GM19351 (cell line): ENCODE measurements at regions not wholly inside any gene's neighbourhood (a gene's known extent, or its start where the extent isn't known, plus 50 kb on each side); places are given as distances from the start of the nearest gene placed in this dataset.

Experiments used
- ATAC-seq: cut with Tn5 transposase; IDR thresholded peaks from one replicate; pipeline ENCODE4 v1.9.1; 2021; ENCODE audit warnings: mild to moderate bottlenecking, moderate library complexity; ENCODE audit not compliant: unreplicated experiment

DNA sequence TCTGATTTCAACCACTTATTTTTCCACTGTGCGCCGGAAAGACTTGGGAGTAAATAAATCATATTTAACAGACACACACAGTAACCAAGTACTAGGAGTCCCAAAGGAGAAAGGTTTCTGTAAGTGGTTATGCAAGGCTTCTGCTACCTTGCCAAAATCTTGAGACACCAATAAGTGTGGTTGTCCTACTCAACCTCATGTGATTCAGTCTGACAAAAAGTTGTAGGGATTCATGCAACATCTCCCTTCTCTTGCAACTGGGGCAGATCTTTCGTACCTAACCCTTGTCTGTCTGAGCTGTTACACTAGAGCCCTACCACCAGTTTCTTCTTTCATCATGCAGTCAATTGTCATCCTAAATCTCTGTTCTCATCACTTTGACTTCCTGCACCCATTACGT is 69.9 kb upstream of the NUDT7 start:
- no peak for ATAC-seq

DNA sequence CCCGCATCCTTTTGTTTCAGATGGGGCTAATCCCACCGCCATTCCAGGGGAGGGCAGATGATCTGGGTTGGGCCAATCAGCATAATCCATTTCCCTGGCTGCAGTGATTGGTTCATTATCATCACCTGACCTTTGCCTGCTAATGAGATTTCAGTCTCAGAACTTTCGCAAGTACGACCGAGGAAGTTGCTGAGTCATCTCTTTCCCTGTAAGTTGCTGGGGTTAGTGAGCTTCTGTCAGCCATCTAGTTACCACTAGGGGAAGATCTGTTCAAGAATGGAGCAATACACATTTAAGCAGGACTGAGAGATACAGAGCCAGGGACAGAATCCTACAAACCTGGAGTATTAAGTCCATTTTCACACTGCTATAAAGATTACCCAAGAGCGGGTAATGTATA is 65.3 kb upstream of the NUDT7 start:
- no peak for ATAC-seq

DNA sequence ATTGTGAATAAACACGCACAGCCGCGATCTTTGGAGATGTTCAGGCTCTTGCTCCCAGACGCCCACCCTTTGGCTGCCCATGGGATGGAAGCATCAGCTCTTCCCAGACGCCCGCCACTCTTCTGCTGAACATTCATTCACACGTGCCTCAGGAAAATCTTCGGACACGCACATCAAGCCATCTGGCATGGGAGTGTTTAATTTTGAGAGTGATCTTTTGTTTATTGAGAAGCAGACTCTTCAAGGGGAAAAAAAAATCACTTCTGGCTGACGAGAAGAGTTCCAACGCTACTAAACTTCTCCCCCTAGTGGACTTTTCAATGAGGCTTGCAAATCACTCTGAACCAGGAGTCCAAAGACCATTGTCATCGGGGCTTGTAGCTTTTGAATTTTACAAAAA is 62.0 kb upstream of the NUDT7 start:
- no peak for ATAC-seq

DNA sequence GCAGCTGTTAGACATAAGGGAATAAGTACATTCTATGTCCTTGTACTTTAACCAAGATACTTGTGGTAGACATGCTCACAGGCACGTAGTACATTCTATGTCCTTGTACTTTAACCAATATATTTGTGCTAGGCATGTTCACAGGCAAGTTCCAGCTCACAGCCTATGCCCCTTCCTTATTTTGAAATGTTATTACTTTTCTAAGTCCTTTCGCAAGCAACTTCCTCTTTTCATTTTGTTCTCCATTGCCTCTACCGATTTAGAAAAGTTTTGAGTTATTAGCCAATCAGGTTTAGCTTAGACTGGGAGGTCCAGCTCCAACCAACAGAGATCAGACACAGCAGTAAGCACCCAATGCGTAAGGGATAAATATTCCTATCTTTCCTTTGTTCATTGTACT is 60.1 kb upstream of the NUDT7 start:
- no peak for ATAC-seq

DNA sequence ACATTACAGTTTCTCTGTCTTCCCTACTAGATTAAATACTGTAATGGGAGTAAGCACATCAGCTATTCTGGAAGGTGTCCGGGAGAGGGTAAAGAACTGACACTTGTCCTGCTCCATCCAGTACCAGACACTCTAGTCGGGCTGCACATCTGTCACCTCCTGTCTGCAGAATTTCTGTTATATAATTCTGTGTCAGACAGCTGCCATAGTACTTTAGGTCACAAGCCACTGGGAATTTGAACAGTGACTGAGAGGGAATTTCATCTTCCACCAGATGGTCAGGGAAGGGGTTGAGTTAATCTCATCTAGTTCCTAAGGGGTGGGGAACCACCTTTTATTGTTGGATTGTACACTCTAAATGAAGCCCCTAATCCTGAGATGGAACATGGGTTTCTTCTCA is 58.6 kb upstream of the NUDT7 start:
- no peak for ATAC-seq

DNA sequence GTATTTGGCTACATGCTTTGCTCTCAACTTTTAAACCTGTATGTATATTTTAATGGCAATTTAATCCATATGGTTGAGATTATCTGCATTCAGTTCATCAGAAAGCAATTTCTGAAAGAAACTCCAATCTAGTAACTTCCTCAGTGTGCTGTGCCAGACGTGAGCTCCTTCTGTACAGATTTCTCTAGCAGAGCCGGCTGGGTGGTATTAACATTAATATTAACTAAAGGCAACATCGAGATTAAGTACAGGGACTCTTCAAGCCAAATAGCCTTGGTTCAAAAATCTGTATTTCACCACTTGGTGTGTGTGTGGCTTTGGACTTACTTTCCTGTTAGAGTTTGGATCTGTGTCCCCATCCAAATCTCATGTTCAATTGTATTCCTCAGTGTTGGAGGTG is 55.5 kb upstream of the NUDT7 start:
- ATAC-seq: no peak

DNA sequence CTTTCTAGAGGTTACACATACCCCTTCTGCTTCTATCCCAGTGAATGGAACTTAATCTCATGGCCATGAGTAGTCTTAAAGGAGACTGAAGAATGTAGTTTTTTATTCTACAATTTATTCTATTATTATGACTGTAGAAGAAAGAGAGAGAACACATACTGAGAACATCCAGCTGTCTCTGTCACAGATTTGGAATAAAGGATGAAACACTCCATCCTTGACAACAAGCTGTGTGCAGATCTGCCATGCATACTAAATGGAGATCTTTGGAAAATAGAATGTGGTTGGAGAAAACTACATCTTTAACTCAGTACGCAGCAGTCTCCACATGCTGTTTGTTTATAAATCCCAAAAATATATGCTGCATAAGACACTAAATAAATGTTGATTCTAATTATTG is 54.1 kb upstream of the NUDT7 start:
- ATAC-seq: no peak

DNA sequence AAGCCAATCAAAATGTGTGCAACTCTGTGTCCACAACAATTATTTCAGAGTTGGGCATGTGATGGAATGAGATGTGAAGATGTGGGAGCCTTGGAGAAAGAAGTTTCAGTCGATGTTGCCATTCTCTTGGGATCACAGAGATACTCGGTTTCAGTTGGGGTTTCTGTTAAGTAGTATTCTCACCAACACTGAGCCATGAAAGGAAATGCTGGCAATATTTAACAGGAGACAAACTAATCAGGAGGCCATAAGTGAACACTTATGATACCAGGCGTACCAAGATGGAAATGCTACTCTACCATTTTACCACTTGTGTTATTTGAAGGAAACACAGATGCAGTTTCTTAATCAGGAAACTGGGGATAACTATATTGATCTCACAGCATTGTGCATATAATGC is 53.3 kb upstream of the NUDT7 start:
- no peak for ATAC-seq
